ENCODE measurements at regions not wholly inside any gene's neighbourhood (a gene's known extent, or its start where the extent isn't known, plus 50 kb on each side); places are given as distances from the start of the nearest gene placed in this dataset.

DNA sequence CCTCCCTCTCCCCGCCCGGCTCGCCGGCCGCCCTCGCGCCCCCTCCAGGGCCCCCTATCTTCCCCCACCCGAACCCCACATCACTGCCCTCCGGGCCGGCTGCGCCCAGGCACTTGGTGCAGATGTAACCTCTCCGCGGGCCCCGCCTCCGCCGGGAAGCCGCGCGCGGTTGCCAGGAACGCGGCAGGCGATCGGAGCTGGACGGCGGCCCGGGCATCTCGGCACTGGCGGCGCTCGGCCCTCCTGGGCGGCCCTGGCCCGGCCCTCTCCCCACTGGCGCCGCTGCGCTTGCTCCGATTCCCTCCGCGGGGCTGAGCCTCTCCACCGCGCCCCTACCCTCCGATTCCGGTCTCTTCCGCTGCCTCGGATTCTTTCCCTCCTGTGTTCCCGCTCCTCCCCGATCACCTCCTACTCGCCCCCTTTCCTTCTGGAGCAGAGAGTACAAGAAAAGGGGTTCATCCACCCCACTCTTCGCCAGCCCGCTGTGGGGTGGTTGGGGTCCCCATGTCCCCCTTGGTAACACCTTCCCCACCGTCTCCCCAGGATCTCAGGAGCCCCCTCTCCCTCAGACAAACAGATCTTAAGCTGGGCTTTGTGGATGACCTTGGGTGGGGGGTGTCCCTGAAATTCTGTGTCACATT lies 70.6 kb downstream of the C9orf50 start:
- no peak overlapping the region for H3K27ac Mint-ChIP-seq
- peak in 3 of 14 experiments; percentile 13 to 33 (median 30) for DNase-seq

DNA sequence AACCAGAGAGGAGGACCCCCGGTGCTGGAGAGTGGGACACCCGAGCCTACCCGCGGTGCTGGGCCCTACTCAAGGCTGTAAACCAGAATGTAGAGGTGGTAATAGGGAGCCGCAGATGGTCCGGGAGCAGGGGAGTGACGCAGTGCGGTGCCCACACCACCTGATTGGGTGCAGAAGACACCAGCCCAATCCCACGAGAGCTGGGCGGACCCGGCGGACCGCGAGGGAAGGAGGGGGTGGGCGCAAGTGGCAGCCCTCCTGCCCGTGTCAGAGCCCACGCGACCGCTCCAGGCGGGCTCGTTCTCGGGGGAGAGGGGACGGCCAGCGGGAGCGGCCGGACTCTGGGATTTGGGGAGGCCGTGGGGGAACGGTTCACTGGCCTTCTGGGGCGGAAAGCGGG lies 71.2 kb downstream of the C9orf50 start:
- H3K36me3 ChIP-seq (ENCODE audit: insufficient read depth, low read length): no peaks in the 10 kb centered on the region
- ChIA-PET CTCF (no interaction called here), POLR2A (no interaction called here)
- H3K4me1 Mint-ChIP-seq (ENCODE audit: low read depth): peaks cover 5% of the 10 kb centered on the region
- no peaks in the 10 kb centered on the region for H3K9me3 Mint-ChIP-seq
- H3K27me3 ChIP-seq (ENCODE audit: control insufficient read depth in 1 of 2, insufficient read depth in 2 of 2, low read length in 2 of 2): peaks cover 23 to 35% of the 10 kb centered on the region in 2 experiments
- TF ChIP-seq, protein P1, sequence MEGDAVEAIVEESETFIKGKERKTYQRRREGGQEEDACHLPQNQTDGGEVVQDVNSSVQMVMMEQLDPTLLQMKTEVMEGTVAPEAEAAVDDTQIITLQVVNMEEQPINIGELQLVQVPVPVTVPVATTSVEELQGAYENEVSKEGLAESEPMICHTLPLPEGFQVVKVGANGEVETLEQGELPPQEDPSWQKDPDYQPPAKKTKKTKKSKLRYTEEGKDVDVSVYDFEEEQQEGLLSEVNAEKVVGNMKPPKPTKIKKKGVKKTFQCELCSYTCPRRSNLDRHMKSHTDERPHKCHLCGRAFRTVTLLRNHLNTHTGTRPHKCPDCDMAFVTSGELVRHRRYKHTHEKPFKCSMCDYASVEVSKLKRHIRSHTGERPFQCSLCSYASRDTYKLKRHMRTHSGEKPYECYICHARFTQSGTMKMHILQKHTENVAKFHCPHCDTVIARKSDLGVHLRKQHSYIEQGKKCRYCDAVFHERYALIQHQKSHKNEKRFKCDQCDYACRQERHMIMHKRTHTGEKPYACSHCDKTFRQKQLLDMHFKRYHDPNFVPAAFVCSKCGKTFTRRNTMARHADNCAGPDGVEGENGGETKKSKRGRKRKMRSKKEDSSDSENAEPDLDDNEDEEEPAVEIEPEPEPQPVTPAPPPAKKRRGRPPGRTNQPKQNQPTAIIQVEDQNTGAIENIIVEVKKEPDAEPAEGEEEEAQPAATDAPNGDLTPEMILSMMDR (IDR thresholded peaks at IDR 0.05): no peak
- peaks cover 5% of the 10 kb centered on the region for H3K4me1 ChIP-seq (ENCODE audit: insufficient read depth, low read length)
- no peak overlapping the region for H3K4me3 Mint-ChIP-seq
- DNase-seq (no peak), ATAC-seq (ENCODE audit: poor library complexity) (no peak)
- H3K36me3 Mint-ChIP-seq (ENCODE audit: low read depth): no peaks in the 10 kb centered on the region
- no peak overlapping the region for H3K4me3 ChIP-seq (ENCODE audit: low read length)
- H3K27ac Mint-ChIP-seq: no peak overlapping the region
- peaks cover 0 to 9% of the 10 kb centered on the region in 2 experiments for H3K9me3 ChIP-seq (ENCODE audit: control insufficient read depth in 1 of 2, insufficient read depth in 1 of 2, low read length in 2 of 2)
- intact Hi-C loops (cut with DNase I, micrococcal nuclease): no loop called here
- no peak overlapping the region for H3K27ac ChIP-seq (ENCODE audit: low read depth in 1 of 2, low read length in 2 of 2)
- peaks cover 53% of the 10 kb centered on the region for H3K27me3 Mint-ChIP-seq

More for the DNA sequence above, 70.6 kb downstream of the C9orf50 start:
- CTCF ChIA-PET: no interaction called here
- no peak overlapping the region for H3K27ac ChIP-seq (ENCODE audit: low read depth in 1 of 2, low read length in 2 of 2)
- intact Hi-C loops (cut with DNase I, micrococcal nuclease): no loop called here
- Mint-ChIP-seq H3K9me3 (no peaks in the 10 kb centered on the region), H3K4me1 (ENCODE audit: low read depth) (peaks cover 5% of the 10 kb centered on the region), H3K4me3 (peak overlapping the region; percentile 30), H3K27me3 (peaks cover 50% of the 10 kb centered on the region), H3K36me3 (ENCODE audit: low read depth) (no peaks in the 10 kb centered on the region)
- H3K4me1 ChIP-seq (ENCODE audit: insufficient read depth, low read length): peaks cover 5% of the 10 kb centered on the region
- peaks cover 0 to 9% of the 10 kb centered on the region in 2 experiments for H3K9me3 ChIP-seq (ENCODE audit: control insufficient read depth in 1 of 2, insufficient read depth in 1 of 2, low read length in 2 of 2)
- H3K36me3 ChIP-seq (ENCODE audit: insufficient read depth, low read length): no peaks in the 10 kb centered on the region
- POLR2A ChIA-PET: interaction anchor here (1.0 kb wide), 1 partner anchor 167 kb away, joined by 3 read pairs; no protein-coding TSS in a partner anchor
- peaks cover 23 to 35% of the 10 kb centered on the region in 2 experiments for H3K27me3 ChIP-seq (ENCODE audit: control insufficient read depth in 1 of 2, insufficient read depth in 2 of 2, low read length in 2 of 2)
- ATAC-seq (ENCODE audit: poor library complexity): peak; percentile 32
- no peak overlapping the region for H3K4me3 ChIP-seq (ENCODE audit: low read length)
- TF ChIP-seq, protein P1 (IDR thresholded peaks at IDR 0.05): no peak

DNA sequence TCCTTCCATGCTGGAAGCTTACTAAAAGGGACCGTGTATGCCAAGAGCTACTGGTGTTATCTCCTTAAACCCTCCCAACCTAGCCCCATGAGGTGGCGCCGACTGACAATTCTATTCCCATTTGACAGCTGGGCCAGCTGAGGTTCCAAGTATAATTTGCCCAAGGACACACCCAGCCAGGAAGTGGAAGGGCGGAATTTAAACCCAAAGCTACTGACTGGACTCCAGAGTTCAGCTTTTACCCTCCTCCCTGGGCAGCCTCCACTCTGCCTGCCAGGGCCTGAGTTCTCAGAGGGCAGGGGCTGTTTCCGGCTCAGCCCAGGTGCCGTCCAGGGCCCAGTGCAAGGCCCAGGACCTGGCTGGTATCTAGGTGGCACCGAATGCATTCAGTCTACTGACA lies 71.8 kb downstream of the C9orf50 start:
- Mint-ChIP-seq H3K9me3 (no peaks in the 10 kb centered on the region), H3K27ac (no peak overlapping the region), H3K27me3 (peaks cover 53% of the 10 kb centered on the region), H3K36me3 (ENCODE audit: low read depth) (no peaks in the 10 kb centered on the region), H3K4me3 (no peak overlapping the region), H3K4me1 (ENCODE audit: low read depth) (peaks cover 5% of the 10 kb centered on the region)
- ChIA-PET POLR2A (no interaction called here), CTCF (no interaction called here)
- no peaks in the 10 kb centered on the region for H3K36me3 ChIP-seq (ENCODE audit: insufficient read depth, low read length)
- intact Hi-C loops (cut with DNase I, micrococcal nuclease): no loop called here
- peaks cover 5% of the 10 kb centered on the region for H3K4me1 ChIP-seq (ENCODE audit: insufficient read depth, low read length)
- peaks cover 23 to 35% of the 10 kb centered on the region in 2 experiments for H3K27me3 ChIP-seq (ENCODE audit: control insufficient read depth in 1 of 2, insufficient read depth in 2 of 2, low read length in 2 of 2)
- no peak overlapping the region for H3K27ac ChIP-seq (ENCODE audit: low read depth in 1 of 2, low read length in 2 of 2)
- peaks cover 0 to 9% of the 10 kb centered on the region in 2 experiments for H3K9me3 ChIP-seq (ENCODE audit: control insufficient read depth in 1 of 2, insufficient read depth in 1 of 2, low read length in 2 of 2)
- DNase-seq: no peak
- TF ChIP-seq, protein P1 (IDR thresholded peaks at IDR 0.05): no peak
- H3K4me3 ChIP-seq (ENCODE audit: low read length): no peak overlapping the region
- ATAC-seq (ENCODE audit: poor library complexity): no peak

Data from CD4-positive, alpha-beta T cell (primary cell).